HepG2 (cell line): ENCODE measurements at regions not wholly inside any gene's neighbourhood (a gene's known extent, or its start where the extent isn't known, plus 50 kb on each side); places are given as distances from the start of the nearest gene placed in this dataset.

Experiments
- AHDC1 ChIP-seq: sonication (generic); formaldehyde crosslinking; IDR thresholded peaks from 2 replicates; pipeline ENCODE4 v1.5.1; 2020; ENCODE audit warnings: mild to moderate bottlenecking, missing genetic modification reagents, borderline replicate concordance
- ATF7 ChIP-seq, 2 experiments: fragments of 450-650 bp in 1 of 2; sonication (generic) in 1 of 2; formaldehyde crosslinking in 1 of 2; IDR thresholded peaks; 2 replicates each; pipeline versions ENCODE4 v1.4.0 to v1.6.1; 2016 to 2020; ENCODE audit warnings: antibody characterized with exemption in 1 of 2, mild to moderate bottlenecking in 1 of 2, missing genetic modification reagents in 1 of 2
- CENPBD1 ChIP-seq: sonication (generic); formaldehyde crosslinking; IDR thresholded peaks from 2 replicates; pipeline ENCODE4 v1.8.0; 2022; ENCODE audit warnings: missing genetic modification reagents, low read depth, mild to moderate bottlenecking, borderline replicate concordance
- ELK4 ChIP-seq: sonication (generic); formaldehyde crosslinking; IDR thresholded peaks from 2 replicates; pipeline ENCODE4 v1.9.0; 2021; ENCODE audit warnings: missing genetic modification reagents, borderline replicate concordance
- MIER3 ChIP-seq: IDR thresholded peaks from 2 replicates; pipeline ENCODE4 v1.6.1; 2016; ENCODE audit warnings: missing compliant biosample characterization, borderline replicate concordance
- SMAD9 ChIP-seq: sonication (generic); formaldehyde crosslinking; IDR thresholded peaks from 2 replicates; pipeline ENCODE4 v1.5.1; 2020; ENCODE audit warnings: mild to moderate bottlenecking, missing genetic modification reagents
- ZHX2 ChIP-seq, 2 experiments: sonication (generic) in 1 of 2; formaldehyde crosslinking in 1 of 2; IDR thresholded peaks; 2 replicates each; pipeline versions ENCODE4 v1.6.1 to v1.9.0; 2014 to 2022; ENCODE audit warnings: antibody characterized with exemption in 1 of 2, borderline replicate concordance in 1 of 2, inconsistent platforms in 1 of 2, low read depth in 1 of 2, missing genetic modification reagents in 1 of 2
- ZNF354B ChIP-seq: sonication (generic); formaldehyde crosslinking; IDR thresholded peaks from 2 replicates; pipeline ENCODE4 v1.8.0; 2022; ENCODE audit warnings: mild to moderate bottlenecking, missing genetic modification reagents
- ZNF510 ChIP-seq: sonication (generic); formaldehyde crosslinking; IDR thresholded peaks from 2 replicates; pipeline ENCODE4 v1.4.0; 2020; ENCODE audit warnings: low read depth, mild to moderate bottlenecking, missing genetic modification reagents

GRCh38 chr12:23140710-23141109, 515.7 kb downstream of the ETNK1 start (continued):
- no peak for TF ChIP-seq AHDC1 (CRISPR knock-in tag)
- no peak for TF ChIP-seq MIER3 (CRISPR knock-in tag)
- no peak for TF ChIP-seq ELK4
- TF ChIP-seq ATF7 (IDR thresholded peaks at IDR 0.05), result no peak
- TF ChIP-seq ATF7 (CRISPR knock-in tag; IDR thresholded peaks at IDR 0.05), result no peak
- TF ChIP-seq SMAD9, result no peak
- no peak for TF ChIP-seq ZNF354B (CRISPR knock-in tag)
- no peak for TF ChIP-seq ZHX2 (IDR thresholded peaks at IDR 0.05; ENCODE audit: low read depth)
- TF ChIP-seq ZHX2 (CRISPR knock-in tag; IDR thresholded peaks at IDR 0.05; ENCODE audit: borderline replicate concordance), result no peak
- no peak for TF ChIP-seq ZNF510
- TF ChIP-seq CENPBD1 (CRISPR knock-in tag), result no peak
